ENCODE measurements at regions not wholly inside any gene's neighbourhood (a gene's known extent, or its start where the extent isn't known, plus 50 kb on each side); places are given as distances from the start of the nearest gene placed in this dataset.

DNA sequence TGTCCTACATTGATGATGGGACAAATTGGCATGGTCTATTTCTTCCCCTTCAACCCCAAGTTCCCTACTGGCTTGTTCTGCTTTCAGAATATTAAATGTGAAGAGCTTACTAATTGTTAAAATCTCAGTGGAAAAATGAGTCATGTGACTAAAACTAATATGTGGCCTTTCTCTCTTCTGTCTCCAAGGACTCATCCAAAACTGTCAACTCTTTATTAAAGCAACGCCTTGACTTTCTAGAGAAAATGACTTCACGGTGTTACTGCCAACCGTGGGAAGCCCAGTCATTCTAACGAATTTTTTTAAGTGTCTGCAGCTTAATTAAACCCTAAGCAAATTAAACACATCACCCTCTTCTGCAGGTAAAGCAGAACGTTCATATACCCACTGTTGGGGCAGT lies 431.6 kb downstream of the DTWD2 start:
- H3K27me3 Mint-ChIP-seq: no peaks in the 10 kb centered on the region
- no peaks in the 10 kb centered on the region for H3K4me1 Mint-ChIP-seq (ENCODE audit: low read depth)
- H3K9me3 Mint-ChIP-seq (ENCODE audit: low read depth): no peaks in the 10 kb centered on the region
- no peaks in the 10 kb centered on the region for H3K36me3 Mint-ChIP-seq
- H3K4me3 Mint-ChIP-seq: no peak overlapping the region
- no peak overlapping the region for H3K27ac Mint-ChIP-seq

DNA sequence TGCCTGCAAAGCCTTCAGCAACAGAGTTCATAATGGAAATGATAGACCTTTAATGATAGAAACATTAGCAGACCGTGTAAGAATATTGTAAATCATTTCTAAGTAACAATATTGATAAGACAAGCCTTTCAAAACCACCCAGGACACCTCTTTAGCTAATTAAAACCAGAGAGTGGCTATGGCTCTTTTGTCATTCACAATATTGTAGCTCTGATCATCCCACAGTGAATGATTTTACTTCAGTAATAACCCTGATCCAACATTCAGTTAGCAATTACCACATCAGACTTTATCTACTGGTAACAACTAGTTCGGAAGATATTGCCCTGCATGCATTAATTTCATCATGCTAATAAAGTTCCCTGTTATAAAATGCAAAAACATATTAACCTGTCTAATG lies 432.6 kb downstream of the DTWD2 start:
- Mint-ChIP-seq H3K4me3 (no peak overlapping the region), H3K27ac (no peak overlapping the region), H3K27me3 (no peaks in the 10 kb centered on the region), H3K9me3 (ENCODE audit: low read depth) (no peaks in the 10 kb centered on the region), H3K36me3 (no peaks in the 10 kb centered on the region), H3K4me1 (ENCODE audit: low read depth) (no peaks in the 10 kb centered on the region)

- Mint-ChIP-seq H3K4me1 (ENCODE audit: low read depth) (no peaks in the 10 kb centered on the region), H3K9me3 (ENCODE audit: low read depth) (no peaks in the 10 kb centered on the region), H3K4me3 (no peak overlapping the region), H3K27ac (no peak overlapping the region), H3K36me3 (no peaks in the 10 kb centered on the region), H3K27me3 (no peaks in the 10 kb centered on the region)
Observed at GRCh38 chr5:118554981-118555380, 433.4 kb downstream of the DTWD2 start.

DNA sequence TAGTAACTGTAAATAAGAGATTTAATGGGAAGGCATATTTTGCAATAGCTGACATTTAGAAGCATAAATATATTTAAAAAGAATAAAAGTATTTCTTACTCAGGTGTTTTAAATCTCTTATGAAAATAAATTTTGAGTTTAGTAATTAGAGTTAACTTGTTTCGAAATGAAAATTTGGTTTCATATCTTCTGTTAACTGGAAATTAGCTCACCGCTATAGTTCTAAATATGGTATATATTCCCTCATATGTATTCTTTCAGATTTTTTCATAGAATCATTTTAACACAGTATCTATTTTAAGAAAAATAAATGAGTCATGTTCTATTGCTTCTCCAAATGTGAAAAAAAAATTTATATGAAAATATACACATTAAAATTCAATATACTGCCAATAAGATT lies 434.1 kb downstream of the DTWD2 start:
- Mint-ChIP-seq H3K4me3 (no peak overlapping the region), H3K9me3 (ENCODE audit: low read depth) (no peaks in the 10 kb centered on the region), H3K4me1 (ENCODE audit: low read depth) (no peaks in the 10 kb centered on the region), H3K36me3 (no peaks in the 10 kb centered on the region), H3K27me3 (no peaks in the 10 kb centered on the region), H3K27ac (no peak overlapping the region)

- no peak overlapping the region for H3K4me3 Mint-ChIP-seq
- no peaks in the 10 kb centered on the region for H3K9me3 Mint-ChIP-seq (ENCODE audit: low read depth)
- no peaks in the 10 kb centered on the region for H3K36me3 Mint-ChIP-seq
- no peaks in the 10 kb centered on the region for H3K27me3 Mint-ChIP-seq
- no peaks in the 10 kb centered on the region for H3K4me1 Mint-ChIP-seq (ENCODE audit: low read depth)
- no peak overlapping the region for H3K27ac Mint-ChIP-seq
Observed at GRCh38 chr5:118553662-118554061, 434.7 kb downstream of the DTWD2 start.

- Mint-ChIP-seq H3K27ac (no peak overlapping the region), H3K4me1 (ENCODE audit: low read depth) (no peaks in the 10 kb centered on the region), H3K9me3 (ENCODE audit: low read depth) (no peaks in the 10 kb centered on the region), H3K27me3 (no peaks in the 10 kb centered on the region), H3K36me3 (no peaks in the 10 kb centered on the region), H3K4me3 (no peak overlapping the region)
Observed at GRCh38 chr5:118552731-118553360, 435.5 kb downstream of the DTWD2 start.

GRCh38 chr5:118552146-118552545 lies 436.2 kb downstream of the DTWD2 start:
- Mint-ChIP-seq H3K36me3 (no peaks in the 10 kb centered on the region), H3K27ac (no peak overlapping the region), H3K27me3 (no peaks in the 10 kb centered on the region), H3K4me1 (ENCODE audit: low read depth) (no peaks in the 10 kb centered on the region), H3K9me3 (ENCODE audit: low read depth) (no peaks in the 10 kb centered on the region), H3K4me3 (no peak overlapping the region)

GRCh38 chr5:118551716-118552115 lies 436.6 kb downstream of the DTWD2 start:
- H3K4me1 Mint-ChIP-seq (ENCODE audit: low read depth): no peaks in the 10 kb centered on the region
- H3K27ac Mint-ChIP-seq: no peak overlapping the region
- H3K36me3 Mint-ChIP-seq: no peaks in the 10 kb centered on the region
- H3K9me3 Mint-ChIP-seq (ENCODE audit: low read depth): no peaks in the 10 kb centered on the region
- no peak overlapping the region for H3K4me3 Mint-ChIP-seq
- H3K27me3 Mint-ChIP-seq: no peaks in the 10 kb centered on the region

DNA sequence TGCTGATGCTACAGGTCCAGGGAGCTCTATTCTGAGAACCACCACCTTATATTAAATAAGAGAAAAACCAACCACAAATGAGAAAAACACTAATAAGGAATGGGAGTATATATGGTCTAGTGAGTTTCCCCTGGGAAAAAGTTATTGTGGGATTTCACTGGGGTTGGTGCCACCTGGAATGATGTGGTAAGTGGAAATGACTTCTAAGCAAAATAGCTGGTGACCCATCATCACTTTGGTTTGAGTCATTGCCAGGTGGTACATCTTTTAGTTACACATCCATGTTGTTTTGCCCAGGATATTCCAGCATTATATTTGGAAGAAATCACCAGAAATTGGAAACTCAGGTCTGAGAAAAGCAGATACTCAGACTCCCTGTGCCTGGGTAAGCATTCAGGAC lies 437.3 kb downstream of the DTWD2 start:
- Mint-ChIP-seq H3K4me3 (no peak overlapping the region), H3K27me3 (no peaks in the 10 kb centered on the region), H3K36me3 (no peaks in the 10 kb centered on the region), H3K27ac (no peak overlapping the region), H3K9me3 (ENCODE audit: low read depth) (no peaks in the 10 kb centered on the region), H3K4me1 (ENCODE audit: low read depth) (no peaks in the 10 kb centered on the region)

DNA sequence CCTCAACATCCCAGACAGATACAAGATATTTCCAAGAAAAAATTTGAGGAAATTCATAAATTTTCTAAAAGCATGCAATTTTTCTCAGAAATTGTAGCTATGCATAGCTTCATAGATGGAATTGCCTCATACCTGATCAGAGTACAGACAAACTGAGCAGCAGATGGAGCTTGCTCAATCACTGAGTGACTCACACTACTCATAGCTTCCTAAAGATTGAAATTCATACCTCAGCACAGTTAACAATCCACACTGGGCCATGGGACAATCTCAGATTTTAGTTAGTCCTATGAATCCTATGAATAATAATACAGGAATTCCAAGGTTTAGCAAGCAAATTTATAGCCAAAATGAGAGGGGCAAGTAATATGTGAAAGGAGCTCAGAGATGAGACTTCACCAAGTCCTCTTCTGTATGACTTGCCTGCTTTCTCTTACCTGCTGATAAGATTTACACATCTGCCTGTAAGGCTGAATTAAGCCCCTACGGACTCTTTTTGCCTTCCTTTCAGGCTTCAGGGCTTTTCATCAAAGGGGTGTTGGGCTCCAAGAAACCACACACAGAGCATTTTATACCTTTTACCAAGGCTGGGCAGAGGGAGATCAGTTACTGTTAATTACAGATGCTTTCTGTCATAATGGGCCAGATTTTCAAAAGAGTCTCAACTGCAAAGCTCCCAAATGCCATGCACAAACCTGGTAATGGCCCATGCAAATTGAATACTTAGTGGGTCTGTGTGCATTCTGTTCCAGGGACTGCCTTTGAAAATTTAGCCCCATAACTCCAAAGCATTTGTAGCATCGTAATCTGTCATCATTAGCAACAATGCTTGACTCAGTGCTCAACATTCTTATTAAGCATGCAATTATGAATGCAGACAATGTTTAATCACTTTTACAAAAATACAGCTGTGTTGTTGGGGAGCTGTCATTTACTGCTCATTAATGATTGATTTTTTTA lies 439.3 kb downstream of the DTWD2 start:
- Mint-ChIP-seq H3K9me3 (ENCODE audit: low read depth) (no peaks in the 10 kb centered on the region), H3K27ac (no peak overlapping the region), H3K4me3 (no peak overlapping the region), H3K27me3 (no peaks in the 10 kb centered on the region), H3K4me1 (ENCODE audit: low read depth) (no peaks in the 10 kb centered on the region), H3K36me3 (no peaks in the 10 kb centered on the region)

DNA sequence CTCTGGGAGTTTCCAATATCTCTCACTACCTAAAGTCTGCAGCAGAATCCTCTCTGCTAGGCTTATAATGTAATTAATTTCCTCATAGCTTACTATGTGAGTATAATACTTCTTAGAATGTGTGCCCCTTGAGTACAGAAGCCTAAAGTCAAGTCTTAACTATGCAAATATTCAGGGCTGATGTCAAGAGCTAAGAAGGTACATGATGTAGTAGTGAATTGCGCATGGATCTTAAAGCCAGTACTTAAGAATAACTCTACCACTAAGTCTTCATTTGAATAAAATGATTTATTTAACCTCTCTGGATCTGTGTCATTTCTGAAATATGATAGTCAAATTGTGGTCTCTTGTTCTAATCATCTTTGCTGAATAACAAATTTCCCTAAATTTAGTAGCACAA lies 442.9 kb downstream of the DTWD2 start:
- no peak overlapping the region for H3K27ac Mint-ChIP-seq
- H3K4me1 Mint-ChIP-seq (ENCODE audit: low read depth): no peaks in the 10 kb centered on the region
- H3K9me3 Mint-ChIP-seq (ENCODE audit: low read depth): no peaks in the 10 kb centered on the region
- H3K4me3 Mint-ChIP-seq: no peak overlapping the region
- H3K36me3 Mint-ChIP-seq: no peaks in the 10 kb centered on the region
- no peaks in the 10 kb centered on the region for H3K27me3 Mint-ChIP-seq

DNA sequence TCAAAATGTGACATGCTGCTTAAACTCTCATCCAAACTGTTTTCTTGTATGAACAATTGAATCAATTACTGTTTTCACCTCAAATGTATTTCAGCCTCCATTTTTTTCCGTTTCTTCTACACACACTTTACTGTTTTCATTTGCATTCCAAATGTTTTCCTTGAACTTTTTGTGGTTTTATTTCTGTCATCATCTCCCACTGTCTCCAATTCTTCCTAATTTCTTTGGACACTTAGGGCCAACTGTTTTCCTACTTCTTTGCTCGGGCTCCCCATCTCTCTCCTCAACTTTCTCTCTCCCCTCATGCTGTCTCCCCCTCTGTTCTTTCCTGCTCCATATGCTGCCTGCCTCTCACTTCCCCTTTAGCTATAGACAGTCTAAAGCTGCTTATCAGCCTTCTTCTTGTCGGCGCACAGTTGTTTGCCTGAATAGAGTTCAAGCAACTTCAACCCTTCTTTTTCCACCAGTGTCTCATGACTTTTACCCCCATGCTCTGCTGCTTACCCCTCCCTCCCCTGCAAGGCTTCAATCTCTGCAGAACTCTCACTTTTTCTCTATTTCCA lies 443.4 kb downstream of the DTWD2 start:
- H3K9me3 Mint-ChIP-seq (ENCODE audit: low read depth): no peaks in the 10 kb centered on the region
- no peaks in the 10 kb centered on the region for H3K27me3 Mint-ChIP-seq
- H3K4me1 Mint-ChIP-seq (ENCODE audit: low read depth): no peaks in the 10 kb centered on the region

GRCh38 chr5:118533923-118534322 lies 454.4 kb downstream of the DTWD2 start:
- H3K27me3 Mint-ChIP-seq: no peaks in the 10 kb centered on the region
- H3K4me1 Mint-ChIP-seq (ENCODE audit: low read depth): no peaks in the 10 kb centered on the region
- no peak overlapping the region for H3K27ac Mint-ChIP-seq
- no peaks in the 10 kb centered on the region for H3K36me3 Mint-ChIP-seq
- H3K9me3 Mint-ChIP-seq (ENCODE audit: low read depth): no peaks in the 10 kb centered on the region
- no peak overlapping the region for H3K4me3 Mint-ChIP-seq

More for the DNA sequence above, 443.4 kb downstream of the DTWD2 start:
- Mint-ChIP-seq H3K36me3 (no peaks in the 10 kb centered on the region), H3K4me3 (no peak overlapping the region), H3K27ac (no peak overlapping the region)

DNA sequence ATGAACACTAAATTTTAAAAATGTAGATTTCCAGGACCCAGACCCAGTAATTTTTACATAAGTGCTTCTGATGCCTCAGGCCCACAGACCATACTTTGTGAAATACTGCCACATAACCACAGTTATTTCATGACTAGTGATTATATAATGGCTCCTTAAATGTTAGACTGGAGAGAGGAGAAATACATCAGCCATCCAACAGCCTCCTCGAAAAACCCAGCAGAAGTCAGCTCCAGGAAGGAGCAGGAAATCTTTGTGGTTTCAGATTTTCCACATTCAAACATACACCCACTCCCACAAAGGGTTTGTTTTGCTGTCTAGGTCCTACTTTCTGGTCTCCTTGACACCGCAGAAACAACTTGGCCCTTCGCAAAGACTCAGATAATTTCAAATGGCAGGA lies 455.2 kb downstream of the DTWD2 start:
- H3K27ac Mint-ChIP-seq: no peak overlapping the region
- H3K4me1 Mint-ChIP-seq (ENCODE audit: low read depth): no peaks in the 10 kb centered on the region
- no peaks in the 10 kb centered on the region for H3K36me3 Mint-ChIP-seq
- H3K27me3 Mint-ChIP-seq: no peaks in the 10 kb centered on the region
- H3K9me3 Mint-ChIP-seq (ENCODE audit: low read depth): no peaks in the 10 kb centered on the region
- H3K4me3 Mint-ChIP-seq: no peak overlapping the region

DNA sequence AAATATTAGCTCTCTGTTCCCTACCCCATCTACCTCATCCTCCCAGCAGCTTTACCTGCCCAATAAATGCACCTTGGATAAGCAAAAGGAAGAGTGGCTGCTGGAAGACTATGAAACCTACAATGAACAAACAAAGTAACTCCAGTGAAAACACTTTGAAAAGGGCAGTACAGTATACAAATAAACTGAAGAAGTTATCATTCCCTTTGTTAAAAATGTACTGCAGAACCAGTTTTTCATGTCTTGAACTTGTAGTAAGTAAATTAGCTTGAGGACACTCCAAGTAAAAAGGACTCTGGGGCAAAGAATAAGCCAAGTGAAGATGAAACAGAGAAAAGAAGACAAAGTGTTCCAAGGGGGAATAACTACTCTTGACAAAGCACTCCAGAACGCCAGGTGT lies 457.1 kb downstream of the DTWD2 start:
- Mint-ChIP-seq H3K4me3 (no peak overlapping the region), H3K27ac (no peak overlapping the region), H3K36me3 (no peaks in the 10 kb centered on the region), H3K9me3 (ENCODE audit: low read depth) (no peaks in the 10 kb centered on the region), H3K27me3 (no peaks in the 10 kb centered on the region), H3K4me1 (ENCODE audit: low read depth) (no peaks in the 10 kb centered on the region)
